AG09309 (cell line): ENCODE measurements at regions not wholly inside any gene's neighbourhood (a gene's known extent, or its start where the extent isn't known, plus 50 kb on each side); places are given as distances from the start of the nearest gene placed in this dataset.

Experiments used
- DNase-seq: peaks from one replicate; pipeline ENCODE4 v3.0.0-alpha.2; 2010; ENCODE audit warnings: low read depth
- H3K4me3 ChIP-seq: 2 replicates; pipeline ENCODE4 v1.5.1; 2011; ENCODE audit warnings: mild to moderate bottlenecking, low read depth, low read length, moderate library complexity; ENCODE audit not compliant: control insufficient read depth
- CTCF ChIP-seq: IDR thresholded peaks from 2 replicates; pipeline ENCODE4 v1.5.1; 2011; ENCODE audit warnings: mild to moderate bottlenecking, low read depth, low read length, inconsistent platforms; ENCODE audit not compliant: insufficient read depth, control insufficient read depth; ENCODE audit errors: missing control alignments

GRCh38 chr9:82808478-82808877 lies 254.5 kb downstream of the RASEF start:
- TF ChIP-seq CTCF, result no peak

GRCh38 chr9:82810915-82811314 lies 252.0 kb downstream of the RASEF start:
- no peak for TF ChIP-seq CTCF
- DNase-seq, result no peak
- no peak overlapping the region for H3K4me3 ChIP-seq

More at GRCh38 chr9:82808478-82808877, 254.5 kb downstream of the RASEF start:
- DNase-seq, result no peak
- H3K4me3 ChIP-seq, result no peak overlapping the region

DNA sequence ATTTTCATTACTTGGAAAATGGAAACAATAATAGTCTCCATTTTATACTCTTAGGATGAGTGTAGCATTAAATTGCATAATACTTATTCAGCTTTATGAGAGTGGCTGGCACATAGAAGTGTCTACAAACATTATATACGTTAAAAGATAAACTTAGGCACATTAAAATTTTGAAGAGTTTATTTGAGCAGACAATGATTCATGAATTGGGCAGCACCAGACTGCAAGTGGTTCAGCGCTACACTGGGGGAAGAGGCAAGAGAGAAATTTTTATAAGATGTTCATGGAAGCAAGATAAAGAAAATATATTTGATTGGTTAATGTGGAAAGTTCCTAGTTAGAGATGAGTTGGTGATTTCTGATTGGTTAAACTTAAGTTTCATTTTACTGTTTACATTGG lies 243.7 kb downstream of the RASEF start:
- no peak for DNase-seq
- no peak overlapping the region for H3K4me3 ChIP-seq
- no peak for TF ChIP-seq CTCF

- H3K4me3 ChIP-seq, result no peak overlapping the region
- TF ChIP-seq CTCF, result no peak
- DNase-seq, result no peak
Measured at GRCh38 chr9:82820186-82820585, 242.8 kb downstream of the RASEF start.

- TF ChIP-seq CTCF, result no peak
- DNase-seq, result no peak
- no peak overlapping the region for H3K4me3 ChIP-seq
Measured at GRCh38 chr9:82829818-82830217, 233.1 kb downstream of the RASEF start.

GRCh38 chr9:82865524-82865923 lies 197.4 kb downstream of the RASEF start:
- TF ChIP-seq CTCF, result no peak
- DNase-seq, result no peak
- H3K4me3 ChIP-seq, result no peak overlapping the region

GRCh38 chr9:82880336-82881050 lies 182.4 kb downstream of the RASEF start:
- TF ChIP-seq CTCF, result no peak
- no peak for DNase-seq
- H3K4me3 ChIP-seq, result no peak overlapping the region
